ENCODE measurements at regions not wholly inside any gene's neighbourhood (a gene's known extent, or its start where the extent isn't known, plus 50 kb on each side); places are given as distances from the start of the nearest gene placed in this dataset.
"Not testable (repeated sequence)": the region's sequence is repeated elsewhere in the genome, so short reads cannot be mapped to it uniquely, and the experiment has no call there.

DNA sequence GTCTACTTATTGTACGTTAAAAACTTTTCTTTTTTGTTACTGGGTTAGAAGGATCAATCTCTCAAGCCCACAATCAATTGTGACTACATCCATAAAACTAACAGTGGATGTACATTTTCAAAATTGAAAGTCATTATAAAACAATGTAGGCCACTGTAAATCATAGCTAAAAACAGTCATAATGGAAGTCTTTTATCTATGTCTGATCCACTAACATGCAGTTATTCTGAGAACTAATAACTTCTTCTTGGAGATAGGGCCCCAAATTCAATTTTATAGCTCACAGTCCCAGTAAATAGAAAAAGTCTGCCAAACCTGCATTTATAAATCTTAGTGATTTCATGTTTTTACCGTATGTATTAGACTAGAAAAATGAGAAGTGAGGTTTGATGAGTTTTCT is 187.3 kb upstream of the MMS22L start:
- no peak overlapping the region for H3K4me3 ChIP-seq (replicated peaks; ENCODE audit: low read depth, low read length)
- TF ChIP-seq, protein P1, sequence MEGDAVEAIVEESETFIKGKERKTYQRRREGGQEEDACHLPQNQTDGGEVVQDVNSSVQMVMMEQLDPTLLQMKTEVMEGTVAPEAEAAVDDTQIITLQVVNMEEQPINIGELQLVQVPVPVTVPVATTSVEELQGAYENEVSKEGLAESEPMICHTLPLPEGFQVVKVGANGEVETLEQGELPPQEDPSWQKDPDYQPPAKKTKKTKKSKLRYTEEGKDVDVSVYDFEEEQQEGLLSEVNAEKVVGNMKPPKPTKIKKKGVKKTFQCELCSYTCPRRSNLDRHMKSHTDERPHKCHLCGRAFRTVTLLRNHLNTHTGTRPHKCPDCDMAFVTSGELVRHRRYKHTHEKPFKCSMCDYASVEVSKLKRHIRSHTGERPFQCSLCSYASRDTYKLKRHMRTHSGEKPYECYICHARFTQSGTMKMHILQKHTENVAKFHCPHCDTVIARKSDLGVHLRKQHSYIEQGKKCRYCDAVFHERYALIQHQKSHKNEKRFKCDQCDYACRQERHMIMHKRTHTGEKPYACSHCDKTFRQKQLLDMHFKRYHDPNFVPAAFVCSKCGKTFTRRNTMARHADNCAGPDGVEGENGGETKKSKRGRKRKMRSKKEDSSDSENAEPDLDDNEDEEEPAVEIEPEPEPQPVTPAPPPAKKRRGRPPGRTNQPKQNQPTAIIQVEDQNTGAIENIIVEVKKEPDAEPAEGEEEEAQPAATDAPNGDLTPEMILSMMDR (IDR thresholded peaks at IDR 0.05; ENCODE audit: low read depth, low read length, missing control alignments), result no peak
- no peak for DNase-seq (ENCODE audit: extremely low read depth, low read depth)

DNA sequence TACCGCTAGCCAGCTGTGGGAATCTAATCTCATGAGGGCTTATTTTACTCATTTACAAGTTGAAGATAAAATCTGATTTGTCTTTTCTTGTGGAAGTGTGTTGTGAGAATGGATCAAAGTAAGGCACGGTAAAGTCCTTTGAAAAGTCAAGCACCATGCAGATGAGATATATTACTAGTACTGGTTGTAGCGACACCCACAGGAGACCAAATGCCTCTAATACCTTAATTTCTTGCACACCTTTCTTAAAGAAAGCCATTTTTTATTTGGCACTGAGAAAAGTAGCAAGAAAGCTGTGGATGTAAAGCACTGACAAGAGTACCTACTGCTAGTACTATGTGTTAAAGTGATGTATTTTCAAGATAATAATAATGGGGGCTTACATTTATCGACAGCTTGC is 191.0 kb upstream of the MMS22L start:
- TF ChIP-seq, protein P1 (IDR thresholded peaks at IDR 0.05; ENCODE audit: low read depth, low read length, missing control alignments), result no peak
- no peak for DNase-seq (ENCODE audit: extremely low read depth, low read depth)
- no peak overlapping the region for H3K4me3 ChIP-seq (replicated peaks; ENCODE audit: low read depth, low read length)

DNA sequence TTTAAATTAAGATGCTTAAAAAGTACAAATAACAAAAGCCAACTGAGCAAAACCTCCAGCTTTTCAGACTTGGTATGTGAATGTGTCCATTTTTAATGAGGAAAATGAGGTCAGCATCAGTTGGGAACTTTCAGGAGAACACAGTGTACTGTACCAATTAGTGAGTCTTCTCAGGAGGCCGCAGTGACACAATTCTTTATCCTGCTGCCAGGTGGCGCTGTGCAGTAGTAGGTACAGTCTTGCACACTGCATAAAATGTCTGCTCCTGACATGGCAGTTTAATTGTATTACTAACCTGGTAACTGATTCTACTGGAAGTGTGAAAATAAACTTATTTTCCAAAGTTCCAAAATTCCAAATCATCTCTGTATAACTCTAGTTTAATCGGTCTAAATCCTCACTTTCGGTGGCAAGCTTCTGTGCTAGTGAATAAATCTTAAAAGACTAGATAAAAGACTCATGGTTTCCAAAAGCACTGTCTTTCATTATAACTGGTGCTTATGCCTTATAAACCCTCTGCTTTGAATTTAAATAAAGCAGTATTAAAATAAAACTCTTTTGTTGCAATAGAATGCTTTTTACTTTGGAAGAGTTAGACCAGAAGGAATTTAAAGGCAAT is 214.8 kb upstream of the MMS22L start:
- H3K4me3 ChIP-seq (replicated peaks; ENCODE audit: low read depth, low read length), result no peak overlapping the region
- DNase-seq (ENCODE audit: extremely low read depth, low read depth), result peak; percentile 36
- TF ChIP-seq, protein P1 (IDR thresholded peaks at IDR 0.05; ENCODE audit: low read depth, low read length, missing control alignments), result peak; percentile 82

DNA sequence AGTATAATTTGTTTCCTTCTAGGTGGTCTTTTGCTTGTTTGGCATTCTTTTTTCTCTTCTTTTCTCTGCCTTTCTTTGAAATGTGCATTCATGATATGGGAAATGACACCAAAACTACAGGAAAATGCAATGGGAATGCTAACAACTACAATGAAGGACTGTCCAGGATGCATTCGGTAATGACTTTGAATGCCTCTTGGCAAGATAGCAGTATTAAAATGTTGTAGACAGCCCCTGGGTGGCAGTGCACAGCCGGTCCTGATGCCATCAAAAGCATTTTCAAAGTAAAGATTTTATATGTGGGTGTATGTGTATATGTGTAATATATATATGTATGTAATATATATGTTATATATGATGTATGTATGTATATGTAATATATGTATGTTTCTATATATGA is 218.8 kb upstream of the MMS22L start:
- H3K4me3 ChIP-seq (replicated peaks; ENCODE audit: low read depth, low read length), result no peak overlapping the region
- TF ChIP-seq, protein P1 (IDR thresholded peaks at IDR 0.05; ENCODE audit: low read depth, low read length, missing control alignments), result no peak
- DNase-seq (ENCODE audit: extremely low read depth, low read depth), result no peak

DNA sequence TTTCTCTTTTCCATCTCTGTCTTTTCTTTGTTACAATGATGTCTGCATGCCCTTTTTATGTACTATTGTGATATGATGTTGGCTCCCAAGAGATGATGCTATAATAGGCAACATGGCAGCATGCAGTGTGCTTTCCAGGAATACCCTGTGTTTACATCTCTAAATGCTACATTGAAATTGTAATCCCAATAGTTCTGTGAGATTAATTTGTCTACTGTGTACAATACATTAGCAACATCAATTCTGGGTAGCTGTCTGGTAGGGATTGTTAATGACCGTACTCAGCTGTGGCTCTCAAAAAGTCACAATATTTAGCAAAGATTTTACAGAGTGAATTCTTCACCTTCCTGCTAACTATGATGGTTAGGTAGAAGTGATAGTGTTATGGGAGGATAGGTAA is 225.6 kb upstream of the MMS22L start:
- no peak overlapping the region for H3K4me3 ChIP-seq (replicated peaks; ENCODE audit: low read depth, low read length)
- TF ChIP-seq, protein P1 (IDR thresholded peaks at IDR 0.05; ENCODE audit: low read depth, low read length, missing control alignments), result no peak
- DNase-seq (ENCODE audit: extremely low read depth, low read depth), result no peak

DNA sequence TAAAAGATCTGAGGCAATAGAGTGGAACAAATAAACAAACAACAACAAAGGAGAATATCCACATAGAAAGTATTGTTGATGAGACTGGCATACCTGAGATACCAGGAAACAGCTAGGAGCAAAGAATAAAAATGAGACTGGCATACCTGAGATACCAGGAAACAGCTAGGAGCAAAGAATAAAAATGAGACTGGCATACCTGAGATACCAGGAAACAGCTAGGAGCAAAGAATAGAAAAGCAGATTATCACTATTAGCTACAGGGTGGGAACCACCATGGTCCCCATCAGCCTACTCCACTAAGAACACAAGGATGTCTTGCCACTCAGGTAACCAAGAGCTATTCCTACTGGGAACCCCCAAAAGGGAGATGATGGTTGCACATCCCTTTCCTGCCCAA is 230.2 kb upstream of the MMS22L start:
- DNase-seq (ENCODE audit: extremely low read depth, low read depth); H3K4me3 ChIP-seq (replicated peaks; ENCODE audit: low read depth, low read length): not testable (repeated sequence)

DNA sequence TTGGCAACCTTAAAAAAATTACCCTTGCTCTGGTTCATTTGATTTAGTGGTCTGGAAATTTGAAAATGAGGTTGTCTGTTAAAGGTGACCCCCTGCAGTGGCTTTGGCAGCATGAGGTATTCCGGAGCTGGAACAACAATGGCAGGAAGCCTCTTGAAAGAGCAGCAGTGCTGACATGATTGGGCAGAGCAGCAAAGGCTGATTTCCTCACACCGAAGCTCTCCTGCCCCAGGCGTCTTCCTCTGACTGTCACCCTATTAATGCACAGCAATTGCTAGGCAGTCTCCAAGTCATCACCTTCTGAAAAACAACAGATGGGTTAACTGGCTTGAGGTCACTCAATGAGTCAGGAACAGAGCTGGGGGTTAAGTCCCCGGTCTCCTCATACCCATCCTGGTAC is 241.8 kb upstream of the MMS22L start:
- no peak overlapping the region for H3K4me3 ChIP-seq (replicated peaks; ENCODE audit: low read depth, low read length)
- TF ChIP-seq, protein P1 (IDR thresholded peaks at IDR 0.05; ENCODE audit: low read depth, low read length, missing control alignments), result no peak
- DNase-seq (ENCODE audit: extremely low read depth, low read depth), result no peak
